ENCODE measurements at regions not wholly inside any gene's neighbourhood (a gene's known extent, or its start where the extent isn't known, plus 50 kb on each side); places are given as distances from the start of the nearest gene placed in this dataset.

- TF ChIP-seq CTCF (IDR thresholded peaks at IDR 0.05) (no peak), POLR2A (IDR thresholded peaks at IDR 0.05) (no peak)
Observed at GRCh38 chr6:139436957-139437348, 62.5 kb upstream of the CITED2 start.
